ENCODE measurements at regions not wholly inside any gene's neighbourhood (a gene's known extent, or its start where the extent isn't known, plus 50 kb on each side); places are given as distances from the start of the nearest gene placed in this dataset.
"Not testable (repeated sequence)": the region's sequence is repeated elsewhere in the genome, so short reads cannot be mapped to it uniquely, and the experiment has no call there.

- DNase-seq (ENCODE audit: low spot score) = no peak
Measured at GRCh38 chr2:4139316-4139715, 435.9 kb downstream of the DCDC2C start.

- no peak for DNase-seq (ENCODE audit: low spot score)
Measured at GRCh38 chr2:4139731-4140130, 436.4 kb downstream of the DCDC2C start.

GRCh38 chr2:4140281-4140970, 437.1 kb downstream of the DCDC2C start:
- DNase-seq (ENCODE audit: low spot score) = no peak

GRCh38 chr2:4144731-4145130, 441.4 kb downstream of the DCDC2C start:
- no peak for DNase-seq (ENCODE audit: low spot score)

- DNase-seq (ENCODE audit: low spot score) = no peak
Measured at GRCh38 chr2:4151521-4151920, 448.1 kb downstream of the DCDC2C start.

GRCh38 chr2:4152051-4152450, 448.7 kb downstream of the DCDC2C start:
- DNase-seq (ENCODE audit: low spot score) = no peak

GRCh38 chr2:4168834-4169233, 465.5 kb downstream of the DCDC2C start:
- no peak for DNase-seq (ENCODE audit: low spot score)

GRCh38 chr2:4174796-4175195, 471.4 kb downstream of the DCDC2C start:
- no peak for DNase-seq (ENCODE audit: low spot score)

GRCh38 chr2:4175343-4175742, 472.0 kb downstream of the DCDC2C start:
- DNase-seq (ENCODE audit: low spot score) = no peak

- DNase-seq (ENCODE audit: low spot score) = no peak
Measured at GRCh38 chr2:4180631-4181030, 477.3 kb downstream of the DCDC2C start.

GRCh38 chr2:4181062-4181461, 477.7 kb downstream of the DCDC2C start:
- DNase-seq (ENCODE audit: low spot score) = no peak

GRCh38 chr2:4188561-4188960, 485.2 kb downstream of the DCDC2C start:
- no peak for DNase-seq (ENCODE audit: low spot score)

GRCh38 chr2:4190548-4190947, 487.2 kb downstream of the DCDC2C start:
- no peak for DNase-seq (ENCODE audit: low spot score)

GRCh38 chr2:4192119-4192518, 488.7 kb downstream of the DCDC2C start:
- no peak for DNase-seq (ENCODE audit: low spot score)

GRCh38 chr2:4214444-4215205, 511.2 kb downstream of the DCDC2C start:
- no peak for DNase-seq (ENCODE audit: low spot score)

- DNase-seq (ENCODE audit: low spot score) = no peak
Measured at GRCh38 chr2:4217737-4218136, 514.4 kb downstream of the DCDC2C start.

- no peak for DNase-seq (ENCODE audit: low spot score)
Measured at GRCh38 chr2:4219101-4219500, 515.7 kb downstream of the DCDC2C start.

- no peak for DNase-seq (ENCODE audit: low spot score)
Measured at GRCh38 chr2:4219571-4219970, 516.2 kb downstream of the DCDC2C start.

- no peak for DNase-seq (ENCODE audit: low spot score)
Measured at GRCh38 chr2:4221434-4221833, 518.1 kb downstream of the DCDC2C start.

GRCh38 chr2:4221845-4222244, 518.5 kb downstream of the DCDC2C start:
- DNase-seq (ENCODE audit: low spot score) = no peak

GRCh38 chr2:4244422-4244821, 541.0 kb downstream of the DCDC2C start:
- not testable (repeated sequence) for DNase-seq (ENCODE audit: low spot score)

GRCh38 chr2:4246364-4247131, 543.2 kb downstream of the DCDC2C start:
- DNase-seq (ENCODE audit: low spot score) = no peak

- DNase-seq (ENCODE audit: low spot score) = no peak
Measured at GRCh38 chr2:4247791-4248190, 544.4 kb downstream of the DCDC2C start.

All from globus pallidus (tissue), 1 donor.